Muscle layer of colon (tissue), 2 donors: ENCODE measurements at regions not wholly inside any gene's neighbourhood (a gene's known extent, or its start where the extent isn't known, plus 50 kb on each side); places are given as distances from the start of the nearest gene placed in this dataset.

Source experiments
- H3K27ac ChIP-seq: one replicate; pipeline ENCODE4 v1.7.0; 2013; ENCODE audit warnings: low read depth, mild to moderate bottlenecking, low read length, moderate library complexity
- H3K27me3 ChIP-seq, 2 donors: one replicate each; pipeline ENCODE4 v1.7.0; 2013; ENCODE audit warnings: low read length in 2 of 2, mild to moderate bottlenecking in 2 of 2; ENCODE audit not compliant: insufficient read depth in 2 of 2, control insufficient read depth in 1 of 2
- H3K36me3 ChIP-seq: one replicate; pipeline ENCODE4 v1.7.0; 2013; ENCODE audit warnings: mild to moderate bottlenecking, low read length; ENCODE audit not compliant: insufficient read depth
- H3K4me1 ChIP-seq: one replicate; pipeline ENCODE4 v1.7.0; 2013; ENCODE audit warnings: mild to moderate bottlenecking, low read length; ENCODE audit not compliant: insufficient read depth
- H3K4me3 ChIP-seq, 2 donors: one replicate each; pipeline ENCODE4 v1.7.0; 2013; ENCODE audit warnings: low read length in 2 of 2, low read depth in 1 of 2, mild to moderate bottlenecking in 1 of 2, moderate library complexity in 1 of 2
- H3K9ac ChIP-seq: one replicate; pipeline ENCODE4 v1.7.0; 2013; ENCODE audit warnings: low read length
- H3K9me3 ChIP-seq: one replicate; pipeline ENCODE4 v1.7.0; 2013; ENCODE audit warnings: mild to moderate bottlenecking, low read length
- donor health status: abdominal sarcoma.
- donor health status: Adenocarcinoma of cecum.

GRCh38 chr2:51516667-51517066, 484.7 kb upstream of the NRXN1 start:
- no peak overlapping the region for H3K27ac ChIP-seq
- H3K36me3 ChIP-seq = no peaks in the 10 kb centered on the region
- no peak overlapping the region for H3K4me3 ChIP-seq
- no peak overlapping the region for H3K9ac ChIP-seq
- no peaks in the 10 kb centered on the region for H3K9me3 ChIP-seq
- H3K4me1 ChIP-seq = no peaks in the 10 kb centered on the region
- no peaks in the 10 kb centered on the region for H3K27me3 ChIP-seq

- H3K27me3 ChIP-seq = no peaks in the 10 kb centered on the region
- H3K4me1 ChIP-seq = no peaks in the 10 kb centered on the region
These were observed 479.1 kb upstream of the NRXN1 start for GRCh38 chr2:51511002-51511401.

GRCh38 chr2:51510303-51510702, 478.4 kb upstream of the NRXN1 start:
- H3K9me3 ChIP-seq = no peaks in the 10 kb centered on the region
- no peaks in the 10 kb centered on the region for H3K36me3 ChIP-seq
- no peaks in the 10 kb centered on the region for H3K4me1 ChIP-seq
- no peak overlapping the region for H3K4me3 ChIP-seq
- H3K27me3 ChIP-seq = no peaks in the 10 kb centered on the region
- H3K27ac ChIP-seq = no peak overlapping the region
- H3K9ac ChIP-seq = no peak overlapping the region

More at GRCh38 chr2:51511002-51511401, 479.1 kb upstream of the NRXN1 start:
- H3K27ac ChIP-seq = no peak overlapping the region
- H3K4me3 ChIP-seq = no peak overlapping the region
- H3K9me3 ChIP-seq = no peaks in the 10 kb centered on the region
- no peak overlapping the region for H3K9ac ChIP-seq
- H3K36me3 ChIP-seq = no peaks in the 10 kb centered on the region

- H3K27ac ChIP-seq = no peak overlapping the region
- H3K4me3 ChIP-seq = no peak overlapping the region
- no peak overlapping the region for H3K9ac ChIP-seq
- no peaks in the 10 kb centered on the region for H3K4me1 ChIP-seq
- H3K36me3 ChIP-seq = no peaks in the 10 kb centered on the region
- no peaks in the 10 kb centered on the region for H3K9me3 ChIP-seq
- H3K27me3 ChIP-seq = no peaks in the 10 kb centered on the region
These were observed 473.6 kb upstream of the NRXN1 start for GRCh38 chr2:51505533-51505932.

GRCh38 chr2:51490576-51491234, 458.8 kb upstream of the NRXN1 start:
- H3K27me3 ChIP-seq = no peaks in the 10 kb centered on the region
- H3K9me3 ChIP-seq = no peaks in the 10 kb centered on the region
- H3K4me1 ChIP-seq = no peaks in the 10 kb centered on the region
- no peak overlapping the region for H3K9ac ChIP-seq
- H3K36me3 ChIP-seq = no peaks in the 10 kb centered on the region
- no peak overlapping the region for H3K27ac ChIP-seq
- no peak overlapping the region for H3K4me3 ChIP-seq

GRCh38 chr2:51484605-51485004, 452.7 kb upstream of the NRXN1 start:
- Histone ChIP-seq H3K9me3 (no peaks in the 10 kb centered on the region), H3K36me3 (no peaks in the 10 kb centered on the region), H3K27me3 (no peaks in the 10 kb centered on the region), H3K4me3 (no peak overlapping the region), H3K27ac (no peak overlapping the region), H3K9ac (no peak overlapping the region), H3K4me1 (no peaks in the 10 kb centered on the region)

- no peaks in the 10 kb centered on the region for H3K4me1 ChIP-seq
- no peaks in the 10 kb centered on the region for H3K27me3 ChIP-seq
These were observed 451.8 kb upstream of the NRXN1 start for GRCh38 chr2:51483720-51484119.

GRCh38 chr2:51472783-51473182, 440.9 kb upstream of the NRXN1 start:
- Histone ChIP-seq H3K27me3 (no peaks in the 10 kb centered on the region), H3K36me3 (no peaks in the 10 kb centered on the region), H3K4me1 (no peaks in the 10 kb centered on the region), H3K9me3 (no peaks in the 10 kb centered on the region), H3K4me3 (no peak overlapping the region), H3K27ac (no peak overlapping the region), H3K9ac (no peak overlapping the region)

More at GRCh38 chr2:51483720-51484119, 451.8 kb upstream of the NRXN1 start:
- Histone ChIP-seq H3K9ac (no peak overlapping the region), H3K4me3 (no peak overlapping the region), H3K36me3 (no peaks in the 10 kb centered on the region), H3K27ac (no peak overlapping the region), H3K9me3 (no peaks in the 10 kb centered on the region)

GRCh38 chr2:51472300-51472699, 440.4 kb upstream of the NRXN1 start:
- no peaks in the 10 kb centered on the region for H3K9me3 ChIP-seq
- H3K4me1 ChIP-seq = no peaks in the 10 kb centered on the region
- no peak overlapping the region for H3K27ac ChIP-seq
- H3K36me3 ChIP-seq = no peaks in the 10 kb centered on the region
- H3K9ac ChIP-seq = no peak overlapping the region
- H3K27me3 ChIP-seq = no peaks in the 10 kb centered on the region
- H3K4me3 ChIP-seq = no peak overlapping the region

- H3K9me3 ChIP-seq = no peaks in the 10 kb centered on the region
- no peak overlapping the region for H3K4me3 ChIP-seq
- no peaks in the 10 kb centered on the region for H3K36me3 ChIP-seq
- no peaks in the 10 kb centered on the region for H3K4me1 ChIP-seq
- H3K9ac ChIP-seq = no peak overlapping the region
- no peak overlapping the region for H3K27ac ChIP-seq
- no peaks in the 10 kb centered on the region for H3K27me3 ChIP-seq
These were observed 437.2 kb upstream of the NRXN1 start for GRCh38 chr2:51469102-51469501.

GRCh38 chr2:51465326-51465725, 433.4 kb upstream of the NRXN1 start:
- Histone ChIP-seq H3K4me3 (no peak overlapping the region), H3K4me1 (no peaks in the 10 kb centered on the region), H3K9ac (no peak overlapping the region), H3K9me3 (no peaks in the 10 kb centered on the region), H3K36me3 (no peaks in the 10 kb centered on the region), H3K27me3 (no peaks in the 10 kb centered on the region), H3K27ac (no peak overlapping the region)

GRCh38 chr2:51454177-51454576, 422.2 kb upstream of the NRXN1 start:
- H3K4me1 ChIP-seq = no peaks in the 10 kb centered on the region
- H3K4me3 ChIP-seq = no peak overlapping the region
- no peaks in the 10 kb centered on the region for H3K36me3 ChIP-seq
- H3K9me3 ChIP-seq = no peaks in the 10 kb centered on the region
- H3K27ac ChIP-seq = no peak overlapping the region
- H3K27me3 ChIP-seq = no peaks in the 10 kb centered on the region
- no peak overlapping the region for H3K9ac ChIP-seq
